Loucy (cell line): ENCODE measurements at regions not wholly inside any gene's neighbourhood (a gene's known extent, or its start where the extent isn't known, plus 50 kb on each side); places are given as distances from the start of the nearest gene placed in this dataset.

Experiments used
- H2AFZ ChIP-seq: fragments of 200-600 bp; sonication (generic); 2 replicates; pipeline ENCODE4 v1.6.0; 2016; ENCODE audit warnings: antibody characterized with exemption, mild to moderate bottlenecking, low read length, moderate library complexity
- H3F3A ChIP-seq: fragments of 200-600 bp; 2 replicates; pipeline ENCODE4 v1.6.0; 2016; ENCODE audit warnings: antibody characterized with exemption, low read depth, mild to moderate bottlenecking
- H3K27me3 ChIP-seq: fragments of 200-600 bp; sonication (generic); 2 replicates; pipeline ENCODE4 v1.6.1; 2014; ENCODE audit warnings: low read length, mild to moderate bottlenecking; ENCODE audit not compliant: insufficient read depth, poor library complexity, severe bottlenecking
- H3K36me3 ChIP-seq: fragments of 200-600 bp; sonication (generic); 2 replicates; pipeline ENCODE4 v1.6.1; 2016; ENCODE audit warnings: low read length; ENCODE audit not compliant: insufficient read depth
- H3K4me1 ChIP-seq: fragments of 200-600 bp; sonication (generic); 2 replicates; pipeline ENCODE4 v1.5.1; 2014; ENCODE audit warnings: low read length, mild to moderate bottlenecking; ENCODE audit not compliant: insufficient read depth, poor library complexity, severe bottlenecking
- H3K4me2 ChIP-seq: fragments of 200-600 bp; sonication (generic); 2 replicates; pipeline ENCODE4 v1.6.0; 2014; ENCODE audit warnings: antibody characterized with exemption, low read length, low read depth, mild to moderate bottlenecking; ENCODE audit not compliant: poor library complexity, severe bottlenecking
- H3K4me3 ChIP-seq: fragments of 200-600 bp; sonication (generic); 2 replicates; pipeline ENCODE4 v1.5.1; 2014; ENCODE audit warnings: low read length, mild to moderate bottlenecking, mixed read lengths; ENCODE audit not compliant: poor library complexity, severe bottlenecking
- H3K79me2 ChIP-seq: fragments of 200-600 bp; sonication (generic); 2 replicates; pipeline ENCODE4 v1.6.1; 2014; ENCODE audit warnings: low read length; ENCODE audit not compliant: insufficient read depth
- H3K9ac ChIP-seq: fragments of 200-600 bp; sonication (generic); 2 replicates; pipeline ENCODE4 v1.6.0; 2014; ENCODE audit warnings: mild to moderate bottlenecking, low read depth, low read length, moderate library complexity; ENCODE audit not compliant: poor library complexity, severe bottlenecking
- H3K9me2 ChIP-seq: fragments of 200-600 bp; sonication (generic); replicated peaks from 2 replicates; pipeline ENCODE4 v1.6.1; 2016; ENCODE audit warnings: low read depth, low read length, mixed read lengths
- H3K9me3 ChIP-seq: fragments of 200-600 bp; sonication (generic); 2 replicates; pipeline ENCODE4 v1.6.1; 2014; ENCODE audit warnings: mild to moderate bottlenecking, antibody characterized with exemption, low read length, low read depth; ENCODE audit not compliant: insufficient read depth
- H4K20me1 ChIP-seq: fragments of 200-600 bp; sonication (generic); 2 replicates; pipeline ENCODE4 v1.6.0; 2014; ENCODE audit warnings: antibody characterized with exemption, low read length, mild to moderate bottlenecking; ENCODE audit not compliant: insufficient read depth, poor library complexity, severe bottlenecking
- CTCF ChIP-seq: fragments of 200-600 bp; sonication (generic); conservative IDR thresholded peaks from 2 replicates; pipeline ENCODE4 v1.5.1; 2014; ENCODE audit warnings: mild to moderate bottlenecking, antibody characterized with exemption, low read length
- EZH2phosphoT487 ChIP-seq: fragments of 200-600 bp; IDR thresholded peaks from 2 replicates; pipeline ENCODE4 v1.6.1; 2018; ENCODE audit warnings: antibody characterized with exemption, mild to moderate bottlenecking, moderate library complexity, borderline replicate concordance

- Histone ChIP-seq H3K4me2 (no peak overlapping the region), H3K4me1 (no peaks in the 10 kb centered on the region), H3K79me2 (no peaks in the 10 kb centered on the region), H2AFZ (no peak overlapping the region), H3K4me3 (no peak overlapping the region), H3K27me3 (no peaks in the 10 kb centered on the region), H3K36me3 (no peaks in the 10 kb centered on the region), H3F3A (no peaks in the 10 kb centered on the region), H3K9me2 (no peaks in the 10 kb centered on the region), H4K20me1 (no peaks in the 10 kb centered on the region), H3K9me3 (peaks cover 6% of the 10 kb centered on the region; the same call in 1 of the 2 replicates), H3K9ac (no peak overlapping the region)
- no peak for TF ChIP-seq EZH2phosphoT487
- TF ChIP-seq CTCF = no peak
These were observed 469.1 kb downstream of the TSHZ3 start for GRCh38 chr19:30880151-30880550.

GRCh38 chr19:30879736-30880135 lies 469.5 kb downstream of the TSHZ3 start:
- Histone ChIP-seq H3K79me2 (no peaks in the 10 kb centered on the region), H3K9me3 (peaks cover 6% of the 10 kb centered on the region; the same call in 1 of the 2 replicates), H3K4me1 (no peaks in the 10 kb centered on the region), H3K4me2 (no peak overlapping the region), H2AFZ (no peak overlapping the region), H3K9me2 (no peaks in the 10 kb centered on the region), H3K4me3 (no peak overlapping the region), H3K27me3 (no peaks in the 10 kb centered on the region), H4K20me1 (no peaks in the 10 kb centered on the region), H3F3A (no peaks in the 10 kb centered on the region), H3K9ac (no peak overlapping the region), H3K36me3 (no peaks in the 10 kb centered on the region)
- no peak for TF ChIP-seq EZH2phosphoT487

GRCh38 chr19:30879225-30879624 lies 470.0 kb downstream of the TSHZ3 start:
- no peak for TF ChIP-seq CTCF
- TF ChIP-seq EZH2phosphoT487 = no peak
- H3K9ac ChIP-seq = no peak overlapping the region
- no peaks in the 10 kb centered on the region for H3K9me2 ChIP-seq
- H3F3A ChIP-seq = no peaks in the 10 kb centered on the region
- H3K79me2 ChIP-seq = no peaks in the 10 kb centered on the region
- no peak overlapping the region for H3K4me2 ChIP-seq
- no peak overlapping the region for H2AFZ ChIP-seq
- H3K4me1 ChIP-seq = no peaks in the 10 kb centered on the region
- no peaks in the 10 kb centered on the region for H3K27me3 ChIP-seq
- no peaks in the 10 kb centered on the region for H4K20me1 ChIP-seq
- H3K9me3 ChIP-seq = peaks cover 6% of the 10 kb centered on the region; the same call in 1 of the 2 replicates
- H3K36me3 ChIP-seq = no peaks in the 10 kb centered on the region
- no peak overlapping the region for H3K4me3 ChIP-seq

GRCh38 chr19:30878495-30878894 lies 470.7 kb downstream of the TSHZ3 start:
- Histone ChIP-seq H3K9me2 (no peaks in the 10 kb centered on the region), H3K79me2 (no peaks in the 10 kb centered on the region), H3K9me3 (peaks cover 6% of the 10 kb centered on the region; the same call in 1 of the 2 replicates), H4K20me1 (no peaks in the 10 kb centered on the region), H3K4me2 (no peak overlapping the region), H2AFZ (no peak overlapping the region), H3K36me3 (no peaks in the 10 kb centered on the region), H3K4me1 (no peaks in the 10 kb centered on the region), H3F3A (no peaks in the 10 kb centered on the region), H3K27me3 (no peaks in the 10 kb centered on the region), H3K9ac (no peak overlapping the region), H3K4me3 (no peak overlapping the region)
- no peak for TF ChIP-seq EZH2phosphoT487
- no peak for TF ChIP-seq CTCF
